GM19035 (cell line): ENCODE measurements at regions not wholly inside any gene's neighbourhood (a gene's known extent, or its start where the extent isn't known, plus 50 kb on each side); places are given as distances from the start of the nearest gene placed in this dataset.
"Not testable (repeated sequence)": the region's sequence is repeated elsewhere in the genome, so short reads cannot be mapped to it uniquely, and the experiment has no call there.

Experiments
- ATAC-seq: cut with Tn5 transposase; IDR thresholded peaks from one replicate; pipeline ENCODE4 v1.9.1; 2021; ENCODE audit not compliant: unreplicated experiment

DNA sequence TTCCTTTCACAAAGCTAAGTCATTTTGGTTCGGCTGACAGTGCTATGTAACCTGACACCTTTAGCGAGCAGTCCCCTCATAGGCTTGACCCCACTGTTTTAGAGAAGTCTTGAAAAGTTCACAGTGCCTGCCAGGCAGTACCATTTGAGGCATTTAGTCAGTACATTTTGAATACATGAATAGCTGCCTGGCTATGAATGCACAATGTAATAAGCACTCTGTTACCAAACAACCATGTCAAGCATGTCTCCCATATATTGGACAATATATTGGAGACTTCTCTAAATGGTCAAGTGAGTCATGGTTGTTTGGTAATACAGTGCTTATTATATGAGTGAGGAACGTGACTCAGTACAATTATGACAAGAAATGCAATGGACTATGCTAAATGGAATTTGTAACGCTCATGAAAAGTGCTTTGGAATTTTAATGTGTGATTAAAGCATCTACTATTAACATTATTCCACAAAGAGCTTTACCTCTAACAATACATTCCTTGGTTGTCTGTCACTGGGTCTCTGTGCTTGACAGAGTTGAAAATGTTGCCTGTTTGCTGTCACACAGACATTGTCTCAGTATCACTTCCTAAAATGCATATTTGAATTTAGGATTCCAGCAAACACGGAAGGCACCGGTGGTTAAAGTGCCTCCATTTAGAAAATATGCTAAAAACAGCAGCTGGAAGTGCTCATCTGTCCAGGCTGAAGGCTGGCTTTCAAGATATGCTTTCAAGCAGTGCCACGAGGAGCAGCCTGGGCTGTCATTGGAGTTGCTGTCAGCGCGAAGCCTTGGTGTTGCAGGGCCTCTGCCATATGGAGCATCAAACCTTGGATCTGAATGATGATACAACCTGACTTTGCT is 458.6 kb downstream of the FBXO15 start:
- ATAC-seq: no peak

DNA sequence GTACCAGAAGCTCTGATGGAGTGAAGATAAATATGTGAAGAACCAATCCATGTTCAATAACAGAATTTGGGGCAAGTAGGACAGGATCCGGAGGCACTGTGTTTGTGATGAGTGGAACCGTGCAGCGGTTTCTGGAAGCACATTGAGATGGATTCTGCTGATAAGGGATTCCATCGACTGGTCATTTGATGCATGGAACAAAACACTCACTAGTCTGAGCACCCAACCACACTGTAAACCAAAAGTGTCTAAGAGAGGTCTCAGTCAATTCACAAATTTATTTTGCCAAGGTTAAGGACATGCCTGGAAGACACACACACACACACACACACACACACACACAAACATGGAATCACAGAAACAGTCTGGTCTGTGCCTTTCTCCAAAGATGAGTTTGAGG is 459.5 kb downstream of the FBXO15 start:
- ATAC-seq: no peak

DNA sequence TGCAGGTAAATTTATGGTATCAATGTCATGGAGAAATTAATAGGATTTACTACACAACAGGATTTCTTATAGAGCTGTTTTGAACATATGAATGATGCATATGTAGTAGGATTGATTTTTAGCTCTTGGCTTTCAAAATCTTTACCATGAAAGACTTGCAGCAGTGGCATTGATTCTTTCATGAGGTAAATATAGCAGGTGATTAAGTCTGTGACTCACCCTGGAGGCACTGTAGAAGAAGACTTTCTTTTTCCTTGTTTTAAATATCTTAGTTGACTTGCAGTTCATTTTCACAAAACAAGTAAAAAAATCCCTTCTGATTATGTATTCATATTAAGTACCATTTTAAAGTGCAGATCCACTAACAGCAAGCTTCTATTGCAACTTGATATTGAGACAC is 463.0 kb downstream of the FBXO15 start:
- no peak for ATAC-seq

DNA sequence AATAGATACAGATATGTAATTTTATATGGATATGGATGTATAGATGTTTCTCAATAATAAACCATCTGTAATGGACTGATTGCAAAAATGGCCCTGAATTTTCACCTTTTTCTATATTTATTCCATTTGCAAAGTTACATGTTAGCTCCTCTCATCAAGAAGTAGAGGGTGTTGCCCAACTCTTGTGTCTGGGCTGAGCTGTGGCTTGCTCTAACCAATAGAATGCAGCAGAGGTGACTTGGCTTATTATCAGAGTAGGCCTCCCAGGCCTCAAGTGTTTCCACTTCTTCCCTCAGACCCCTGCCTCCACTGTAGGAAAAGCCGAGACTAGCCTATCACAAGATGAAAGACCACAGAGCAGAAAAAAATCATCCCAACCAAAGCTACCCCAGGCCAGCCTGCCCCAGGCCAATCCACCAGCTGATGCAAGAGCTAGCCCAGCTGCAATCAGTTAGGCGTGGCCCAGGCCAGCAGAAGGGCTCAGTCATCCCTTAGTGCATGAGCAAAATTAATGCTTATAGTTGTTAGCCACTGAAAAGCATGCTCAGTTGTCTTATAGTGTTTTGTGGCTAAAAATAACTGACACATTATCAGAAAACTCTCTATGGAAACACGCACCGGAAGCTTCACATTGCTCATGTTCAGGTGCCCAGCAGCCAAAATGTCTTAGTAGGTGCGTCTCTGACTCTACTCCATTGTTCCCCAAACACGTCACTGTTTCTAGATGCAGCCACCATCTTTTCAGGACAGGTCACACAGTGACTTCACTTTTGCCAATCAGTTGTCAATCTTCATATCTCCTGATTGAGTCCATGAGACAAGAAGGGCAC is 464.0 kb downstream of the FBXO15 start:
- no peak for ATAC-seq

DNA sequence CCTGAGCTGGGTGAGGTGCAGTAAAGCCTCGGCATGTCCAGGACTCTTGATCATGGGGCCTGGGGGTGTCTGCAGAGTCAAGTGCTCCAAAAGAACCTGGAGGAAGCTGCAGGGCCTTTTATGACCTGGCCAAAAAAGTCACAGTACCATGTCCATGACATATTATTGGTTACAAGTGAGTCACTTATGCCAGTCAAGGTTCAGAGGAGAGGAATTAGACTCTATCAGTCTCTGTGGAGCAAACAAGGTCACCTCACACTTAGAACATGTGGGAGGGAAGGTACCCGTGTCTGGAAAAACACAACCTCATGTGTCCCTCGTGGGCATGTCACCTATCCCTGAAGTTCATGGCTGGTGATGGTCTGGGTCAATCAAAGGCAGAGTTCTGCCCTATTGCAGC is 465.7 kb downstream of the FBXO15 start:
- no peak for ATAC-seq

DNA sequence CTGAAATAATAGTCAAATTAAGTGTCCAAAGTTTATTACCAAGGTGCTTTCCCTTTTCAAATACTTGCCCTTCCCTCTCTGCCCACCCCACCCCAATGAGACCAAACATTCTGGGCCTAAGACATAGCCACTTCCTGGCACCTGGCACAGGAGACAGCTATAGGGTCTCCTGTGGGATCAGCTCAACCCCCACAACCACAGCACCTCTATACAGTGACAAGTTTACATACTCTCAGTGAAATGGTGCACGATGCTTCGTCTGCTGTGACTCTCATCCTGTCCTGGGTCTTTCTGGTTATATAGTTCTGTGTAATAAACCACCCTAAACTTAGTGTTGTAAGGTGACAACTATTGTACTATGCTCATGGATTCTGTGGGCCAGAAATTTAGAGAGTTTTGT is 466.2 kb downstream of the FBXO15 start:
- ATAC-seq: no peak

DNA sequence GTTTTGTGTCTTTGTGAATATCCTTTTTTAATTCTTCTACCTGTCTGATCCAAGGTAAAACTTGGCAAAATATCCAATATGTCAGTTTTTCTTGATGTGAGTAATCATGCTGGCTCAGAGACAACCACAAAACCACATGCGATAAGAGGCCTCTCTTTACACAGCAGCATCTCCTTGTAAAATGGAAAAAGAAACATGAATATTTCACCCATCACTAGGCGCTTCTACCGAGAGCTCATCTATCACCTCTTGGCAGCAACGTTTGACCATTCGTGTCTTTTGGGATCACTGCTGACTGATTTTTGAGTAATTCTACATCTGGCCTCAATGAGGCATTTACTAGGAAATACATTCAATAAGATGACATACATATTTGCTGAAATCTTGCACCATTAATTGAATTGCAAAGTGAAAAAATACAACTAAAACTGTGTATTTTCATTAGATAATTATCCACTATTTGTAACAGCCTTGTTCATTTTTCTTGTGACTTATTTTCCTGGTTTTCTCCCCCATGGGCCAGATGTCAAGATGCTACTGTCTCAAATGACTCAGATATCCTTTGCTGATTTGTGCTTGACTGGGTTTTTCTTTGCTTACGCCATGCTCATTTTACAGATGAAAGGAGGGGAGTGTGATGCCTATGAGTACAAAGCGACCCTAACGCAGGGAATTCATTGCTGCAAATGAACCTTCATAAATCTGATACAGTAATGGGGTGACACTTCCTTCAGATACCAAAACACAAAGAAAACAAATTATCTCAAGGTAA is 467.5 kb downstream of the FBXO15 start:
- no peak for ATAC-seq

DNA sequence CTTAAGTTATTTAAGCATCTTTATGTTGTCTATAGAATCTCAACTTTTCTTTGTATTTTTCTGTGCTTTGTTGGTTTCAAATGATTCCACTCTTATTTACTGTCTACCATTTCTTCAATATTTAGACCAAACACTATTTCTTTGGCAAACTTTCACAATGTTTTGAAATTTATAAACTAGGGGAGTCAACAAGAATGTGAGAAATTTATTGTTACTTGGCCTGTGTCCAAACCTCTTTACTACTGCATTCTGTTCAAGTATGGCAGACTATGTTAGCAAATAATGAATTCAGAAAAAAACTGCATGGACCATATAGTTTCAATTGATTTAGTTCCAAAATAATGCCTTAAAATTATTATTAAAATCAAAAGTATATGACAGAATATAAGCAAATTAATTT is 470.2 kb downstream of the FBXO15 start:
- ATAC-seq: no peak

DNA sequence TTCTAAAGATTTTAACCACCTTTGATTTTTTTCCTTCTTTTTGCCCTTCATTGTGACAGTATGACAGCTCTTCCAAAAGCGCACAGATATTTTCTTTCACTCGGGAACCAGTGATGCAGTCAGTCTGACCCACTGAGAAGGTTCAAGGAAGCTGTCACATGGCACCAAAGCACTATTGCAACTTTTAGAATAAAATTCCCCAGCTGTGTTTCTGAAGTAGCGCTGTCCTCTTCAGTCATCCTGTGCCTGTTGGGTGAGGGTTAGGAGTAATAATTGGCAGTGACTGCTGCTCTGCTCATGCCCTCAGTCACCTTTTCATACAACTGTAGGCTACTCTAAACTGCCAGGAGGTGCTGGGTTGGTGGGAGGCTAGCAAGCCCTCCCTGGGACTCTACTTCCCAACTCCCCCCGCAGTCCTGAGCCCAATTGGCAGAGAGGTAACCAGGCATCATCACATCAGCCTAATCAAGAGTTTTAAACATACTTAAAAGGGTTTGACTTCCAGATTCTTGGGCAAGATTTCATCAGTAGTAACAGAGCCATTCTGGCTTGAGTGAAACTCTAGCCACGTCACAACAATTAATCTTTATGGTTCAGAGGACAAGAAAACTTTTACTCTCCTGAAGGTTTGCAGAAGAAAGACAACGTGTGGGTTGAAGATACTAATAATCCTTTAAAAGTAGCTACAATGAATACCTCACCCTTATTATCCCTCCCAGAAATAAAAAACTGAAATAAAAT is 473.3 kb downstream of the FBXO15 start:
- no peak for ATAC-seq

DNA sequence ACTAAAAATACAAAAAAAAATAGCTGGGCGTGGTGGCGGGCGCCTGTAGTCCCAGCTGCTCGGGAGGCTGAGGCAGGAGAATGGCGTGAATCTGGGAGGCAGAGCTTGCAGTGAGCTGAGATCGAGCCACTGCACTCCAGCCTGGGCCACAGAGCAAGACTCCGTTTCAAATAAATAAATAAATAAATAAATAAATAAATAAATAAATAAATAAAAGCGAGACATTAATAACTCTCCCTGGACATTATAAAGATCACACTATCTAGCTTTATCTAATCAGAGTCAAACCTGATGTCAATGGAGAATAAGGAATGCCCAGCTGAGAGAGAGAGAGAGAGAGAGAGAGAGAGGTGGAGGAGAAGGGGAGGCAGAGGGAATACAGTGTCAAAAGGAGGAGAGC is 476.2 kb downstream of the FBXO15 start:
- ATAC-seq: not testable (repeated sequence)

DNA sequence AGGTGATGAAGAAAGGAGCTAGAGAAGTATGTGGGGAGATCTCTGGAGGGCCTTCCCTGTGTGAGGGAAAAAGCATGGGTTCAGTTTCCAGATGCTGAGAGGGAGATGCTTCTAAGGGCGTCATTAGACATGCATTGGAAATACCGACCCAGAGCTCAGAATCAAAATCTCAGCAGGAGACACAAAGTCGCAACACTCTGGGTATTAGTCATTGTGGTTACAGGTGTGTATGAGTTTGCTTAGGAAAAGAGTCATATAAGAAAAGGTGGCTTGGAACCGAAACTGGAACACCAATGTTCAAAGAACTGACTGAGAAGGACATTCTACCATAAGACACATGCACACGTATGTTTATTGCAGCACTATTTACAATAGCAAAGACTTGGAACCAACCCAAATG is 477.1 kb downstream of the FBXO15 start:
- no peak for ATAC-seq

DNA sequence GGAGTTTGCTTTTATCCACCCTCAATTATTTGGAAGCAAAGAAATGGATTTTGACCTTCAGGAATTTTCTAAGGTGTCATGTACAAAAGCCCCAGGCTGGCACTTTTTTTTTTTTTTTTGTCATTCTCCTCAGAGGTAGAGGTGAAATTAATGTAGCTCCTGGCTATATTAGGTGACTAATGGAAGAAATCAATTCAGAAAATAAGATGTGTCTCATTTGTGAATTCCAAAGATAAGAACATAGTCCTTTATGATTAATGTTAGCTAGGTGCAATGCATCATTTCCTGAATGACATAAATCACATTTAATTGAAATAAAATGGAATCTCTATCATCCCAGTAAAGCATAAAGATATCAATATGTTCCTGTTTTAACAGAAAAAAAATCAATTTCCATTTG is 477.6 kb downstream of the FBXO15 start:
- ATAC-seq: no peak

DNA sequence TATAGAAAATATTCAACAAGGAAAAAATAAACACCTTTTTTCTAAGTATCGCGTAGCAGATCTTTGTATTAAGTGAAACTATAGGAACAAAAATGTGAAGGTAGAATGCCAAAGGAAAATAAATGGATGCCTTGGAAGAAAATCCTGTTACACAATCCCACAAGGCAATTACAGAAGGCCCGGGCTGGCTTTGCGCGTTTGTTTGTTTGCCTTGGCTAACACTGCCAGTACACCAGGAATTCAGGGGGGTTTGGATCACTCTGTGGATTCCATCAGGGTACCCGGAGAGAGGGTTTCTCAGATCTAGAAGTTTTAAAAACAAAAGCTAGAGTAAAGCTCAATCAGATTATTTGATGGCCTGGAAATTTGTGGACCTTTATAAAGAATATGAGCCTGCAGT is 478.3 kb downstream of the FBXO15 start:
- no peak for ATAC-seq

DNA sequence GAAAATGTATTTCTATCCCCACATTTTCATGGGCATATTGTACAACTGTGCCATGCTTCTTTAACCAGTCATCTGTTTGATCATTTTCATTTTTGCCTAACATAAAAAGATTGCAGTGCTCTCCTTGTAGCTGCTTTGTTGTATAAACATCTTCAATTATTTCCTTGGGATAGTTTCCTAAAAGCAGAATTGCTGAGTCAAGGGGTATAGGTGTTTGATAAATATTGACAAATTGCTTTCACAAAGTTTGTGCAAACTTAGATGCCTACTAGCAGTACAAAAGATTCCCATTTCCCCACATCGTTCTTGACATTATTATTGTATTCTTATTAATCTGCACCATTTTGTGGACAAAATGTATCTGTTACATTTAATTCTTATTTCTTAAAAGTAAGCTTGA is 479.6 kb downstream of the FBXO15 start:
- ATAC-seq: no peak

DNA sequence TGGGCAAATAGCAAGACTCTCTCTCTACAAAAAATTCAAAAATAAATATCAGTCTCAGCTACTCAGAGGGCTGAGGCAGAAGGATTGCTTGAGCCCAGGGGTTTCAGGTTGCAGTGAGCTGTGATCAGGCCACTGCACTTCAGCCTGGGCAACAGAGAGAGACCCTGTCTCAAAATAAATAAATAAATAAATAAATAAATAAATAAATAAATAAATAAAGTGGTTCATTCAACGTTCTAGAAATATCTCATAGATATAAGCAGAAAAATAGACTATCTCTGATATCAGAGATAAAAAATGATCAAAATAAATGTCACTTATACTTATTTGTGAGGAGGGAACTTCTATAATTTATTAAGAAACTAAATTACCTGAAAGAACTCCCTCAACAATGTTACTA is 480.9 kb downstream of the FBXO15 start:
- no peak for ATAC-seq

DNA sequence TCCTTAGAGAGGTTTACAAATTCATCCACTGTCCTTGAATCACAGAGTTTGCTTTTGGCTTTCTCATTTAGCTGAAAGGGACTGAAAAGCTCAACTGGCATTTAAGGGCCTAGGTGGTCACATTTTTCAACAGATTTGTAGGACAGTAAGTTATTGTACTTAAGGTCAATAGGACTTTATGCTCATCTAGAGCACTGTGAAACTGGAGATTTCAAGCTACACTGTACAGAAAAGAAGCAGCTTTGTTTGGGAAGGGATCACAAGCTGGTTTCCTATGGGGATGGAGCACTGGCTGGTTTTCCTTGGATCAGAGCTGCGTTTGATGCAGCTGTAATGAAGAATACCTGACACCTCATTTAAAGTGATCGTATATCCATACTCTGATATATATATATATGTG is 482.7 kb downstream of the FBXO15 start:
- ATAC-seq: no peak

DNA sequence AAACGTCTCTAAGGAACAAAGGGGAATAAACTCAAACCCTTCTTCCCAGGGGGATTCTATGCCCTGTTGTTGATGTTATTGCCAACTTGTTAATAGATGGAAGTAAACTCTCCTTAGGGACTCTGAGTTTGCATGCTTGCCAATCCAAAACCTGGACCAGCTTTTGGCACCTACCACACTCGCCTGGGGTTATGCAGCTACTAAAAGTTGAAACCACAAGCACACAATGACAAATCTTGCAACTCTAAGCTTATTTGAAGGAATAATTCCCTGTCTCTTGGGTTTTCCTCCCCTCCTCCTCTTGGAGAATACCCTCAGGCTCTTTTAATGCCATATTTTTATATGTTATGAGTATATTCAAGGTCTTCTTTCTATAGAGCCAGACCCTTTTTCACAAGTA is 484.1 kb downstream of the FBXO15 start:
- ATAC-seq: no peak

DNA sequence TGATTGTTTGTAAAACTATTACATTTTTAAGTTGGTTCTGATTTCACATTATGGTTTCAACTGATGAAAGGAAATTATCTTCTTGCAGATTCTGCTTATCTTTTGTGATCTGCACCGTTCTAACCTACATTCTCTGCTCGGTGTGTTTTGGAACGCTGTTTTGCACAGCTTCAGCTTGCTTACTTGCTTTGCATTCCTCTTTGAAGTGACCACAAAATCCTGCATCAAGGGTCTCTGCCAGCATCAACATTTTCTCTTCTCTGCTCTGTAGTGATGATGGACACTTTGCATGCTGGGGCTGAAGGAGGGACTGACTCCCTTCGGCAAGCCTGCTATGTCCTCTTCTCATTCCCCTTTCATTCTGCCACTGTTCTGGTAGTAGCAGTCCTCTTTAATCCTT is 485.2 kb downstream of the FBXO15 start:
- no peak for ATAC-seq

DNA sequence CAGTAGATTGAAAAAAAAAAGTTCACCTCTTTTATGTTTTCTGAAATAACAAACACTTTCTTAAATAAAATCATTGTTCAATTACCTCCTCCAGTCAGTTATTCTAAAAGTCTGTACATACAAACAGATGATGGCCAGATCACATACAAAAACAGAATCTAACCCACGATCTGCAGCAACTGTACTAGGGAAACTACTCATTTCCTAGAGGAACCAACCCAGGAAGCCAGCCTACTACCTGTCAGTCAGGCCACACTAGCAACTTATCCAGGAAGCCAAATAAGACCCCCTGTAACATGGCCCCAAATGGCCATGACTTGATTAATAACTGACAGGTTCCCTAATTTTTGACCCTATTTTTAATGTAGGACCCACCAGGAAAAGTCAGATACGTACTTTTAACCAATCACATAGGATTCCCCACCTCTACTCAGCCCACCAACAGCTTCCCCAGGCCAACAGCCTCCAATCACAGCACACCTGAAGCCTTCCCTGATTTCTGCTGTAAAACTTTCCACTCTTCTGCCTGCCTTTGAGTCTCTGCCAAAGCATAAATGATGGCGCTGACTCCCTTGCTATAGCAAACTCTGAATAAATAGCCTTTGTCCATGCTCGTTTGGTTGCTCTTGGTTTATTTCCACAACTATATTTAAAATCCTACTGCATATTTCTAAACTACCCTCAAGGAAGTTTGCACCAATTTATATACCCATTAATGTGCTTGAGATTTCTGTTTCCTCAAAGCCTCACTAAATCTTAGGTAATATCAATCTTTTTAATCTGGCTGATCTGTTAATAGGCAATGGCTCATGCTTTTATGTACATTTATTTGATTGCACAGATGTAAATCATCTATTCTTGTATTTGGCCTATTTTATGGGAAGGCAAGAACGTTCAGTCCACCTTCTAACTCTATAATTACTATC is 486.4 kb downstream of the FBXO15 start:
- no peak for ATAC-seq

DNA sequence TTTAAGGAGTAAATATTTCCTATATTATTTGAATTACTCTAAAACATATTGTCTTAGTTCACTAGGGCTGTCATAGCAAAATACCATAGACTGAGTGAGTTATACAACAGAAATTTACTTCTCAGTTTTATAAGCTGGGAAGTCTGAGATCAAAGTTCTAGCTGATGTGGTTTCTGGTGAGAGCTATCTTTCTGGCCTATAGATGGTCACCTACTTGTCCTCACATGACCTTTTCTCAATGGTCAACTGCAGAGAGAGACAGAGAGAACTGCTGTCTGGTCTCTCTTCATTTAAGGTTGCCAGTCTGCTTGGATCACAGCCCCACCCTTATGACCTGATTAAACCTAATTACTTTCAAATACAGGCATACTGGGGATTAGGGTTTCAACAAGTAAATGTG is 490.9 kb downstream of the FBXO15 start:
- no peak for ATAC-seq
